ENCODE measurements at regions not wholly inside any gene's neighbourhood (a gene's known extent, or its start where the extent isn't known, plus 50 kb on each side); places are given as distances from the start of the nearest gene placed in this dataset.

DNA sequence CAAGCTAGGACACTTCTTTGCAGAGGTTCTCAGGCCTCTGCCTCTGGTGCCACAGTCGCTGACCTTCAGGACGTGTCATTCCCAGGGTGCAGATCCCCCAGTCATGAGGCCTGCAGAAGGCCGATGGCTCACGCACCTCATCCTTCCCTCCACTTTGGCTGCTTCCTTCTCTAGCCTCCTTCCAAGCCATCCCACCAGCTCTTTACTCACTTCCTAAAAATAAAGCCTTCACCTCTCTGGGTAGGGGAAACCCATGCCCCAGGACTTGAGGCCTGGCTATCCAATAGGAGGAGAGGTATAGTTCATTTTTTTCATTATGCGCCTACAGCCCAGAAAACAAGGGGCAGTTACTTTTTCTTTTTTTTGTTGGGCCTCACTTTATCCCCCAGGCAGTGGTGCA is 91.4 kb downstream of the B3GNT2 start:
- Histone ChIP-seq H3K9me3 (peaks cover 12 to 13% of the 10 kb centered on the region in 2 donors), H3K4me3 (no peak overlapping the region), H3K36me3 (no peaks in the 10 kb centered on the region), H3K27ac (no peak overlapping the region), H3K27me3 (no peaks in the 10 kb centered on the region), H3K4me1 (peaks cover 0 to 6% of the 10 kb centered on the region in 2 donors)
- intact Hi-C loops (cut with DNase I; ENCODE audit: low total_unique reads): no loop called here
- TF ChIP-seq POLR2A (IDR thresholded peaks at IDR 0.05): no peak
- TF ChIP-seq, protein P1, sequence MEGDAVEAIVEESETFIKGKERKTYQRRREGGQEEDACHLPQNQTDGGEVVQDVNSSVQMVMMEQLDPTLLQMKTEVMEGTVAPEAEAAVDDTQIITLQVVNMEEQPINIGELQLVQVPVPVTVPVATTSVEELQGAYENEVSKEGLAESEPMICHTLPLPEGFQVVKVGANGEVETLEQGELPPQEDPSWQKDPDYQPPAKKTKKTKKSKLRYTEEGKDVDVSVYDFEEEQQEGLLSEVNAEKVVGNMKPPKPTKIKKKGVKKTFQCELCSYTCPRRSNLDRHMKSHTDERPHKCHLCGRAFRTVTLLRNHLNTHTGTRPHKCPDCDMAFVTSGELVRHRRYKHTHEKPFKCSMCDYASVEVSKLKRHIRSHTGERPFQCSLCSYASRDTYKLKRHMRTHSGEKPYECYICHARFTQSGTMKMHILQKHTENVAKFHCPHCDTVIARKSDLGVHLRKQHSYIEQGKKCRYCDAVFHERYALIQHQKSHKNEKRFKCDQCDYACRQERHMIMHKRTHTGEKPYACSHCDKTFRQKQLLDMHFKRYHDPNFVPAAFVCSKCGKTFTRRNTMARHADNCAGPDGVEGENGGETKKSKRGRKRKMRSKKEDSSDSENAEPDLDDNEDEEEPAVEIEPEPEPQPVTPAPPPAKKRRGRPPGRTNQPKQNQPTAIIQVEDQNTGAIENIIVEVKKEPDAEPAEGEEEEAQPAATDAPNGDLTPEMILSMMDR (IDR thresholded peaks at IDR 0.05): no peak
- no peak for TF ChIP-seq POLR2AphosphoS5 (IDR thresholded peaks at IDR 0.05)
- DNase-seq (ENCODE audit: low spot score in 2 of 2): no peak

DNA sequence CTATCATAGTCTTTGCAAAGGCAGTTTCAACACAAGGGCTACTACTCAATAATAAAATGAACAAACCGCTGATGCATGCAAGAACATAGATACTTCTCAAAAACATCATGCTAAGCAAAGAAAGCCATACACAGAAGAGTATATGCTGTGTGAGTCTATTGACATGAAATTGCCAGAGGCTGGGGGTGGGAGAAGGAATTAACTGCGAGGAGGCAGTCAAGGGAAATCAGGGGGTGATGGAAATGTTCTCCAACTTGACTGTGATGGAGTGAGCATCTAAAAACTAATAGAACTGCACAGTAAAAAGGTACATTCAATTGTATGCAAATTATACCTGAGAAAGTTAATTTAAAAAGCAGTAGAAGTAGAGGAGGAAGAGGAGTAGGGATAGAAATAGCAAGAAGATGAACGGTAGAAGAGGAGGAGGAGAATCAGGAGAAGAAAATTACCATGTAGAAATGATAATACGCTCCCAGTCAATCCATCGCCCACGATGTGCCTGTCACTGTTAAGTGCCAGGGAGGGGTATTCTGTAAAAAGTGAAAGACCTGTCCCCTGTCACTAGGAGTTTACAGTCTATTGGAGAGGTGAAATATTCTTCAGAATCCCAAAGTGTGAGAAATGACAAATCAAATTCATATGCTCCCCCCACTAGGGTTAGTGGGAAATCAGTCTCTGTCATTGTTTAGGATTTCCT is 90.3 kb downstream of the B3GNT2 start:
- H3K27me3 ChIP-seq: no peaks in the 10 kb centered on the region
- no peak overlapping the region for H3K4me3 ChIP-seq
- peaks cover 0 to 6% of the 10 kb centered on the region in 2 donors for H3K4me1 ChIP-seq
- intact Hi-C loops (cut with DNase I; ENCODE audit: low total_unique reads): no loop called here
- DNase-seq (ENCODE audit: low spot score in 2 of 2): no peak
- no peaks in the 10 kb centered on the region for H3K36me3 ChIP-seq
- TF ChIP-seq, protein P1 (IDR thresholded peaks at IDR 0.05): no peak
- TF ChIP-seq POLR2AphosphoS5 (IDR thresholded peaks at IDR 0.05) (no peak), POLR2A (IDR thresholded peaks at IDR 0.05) (no peak)
- peaks cover 12 to 13% of the 10 kb centered on the region in 2 donors for H3K9me3 ChIP-seq
- no peak overlapping the region for H3K27ac ChIP-seq

DNA sequence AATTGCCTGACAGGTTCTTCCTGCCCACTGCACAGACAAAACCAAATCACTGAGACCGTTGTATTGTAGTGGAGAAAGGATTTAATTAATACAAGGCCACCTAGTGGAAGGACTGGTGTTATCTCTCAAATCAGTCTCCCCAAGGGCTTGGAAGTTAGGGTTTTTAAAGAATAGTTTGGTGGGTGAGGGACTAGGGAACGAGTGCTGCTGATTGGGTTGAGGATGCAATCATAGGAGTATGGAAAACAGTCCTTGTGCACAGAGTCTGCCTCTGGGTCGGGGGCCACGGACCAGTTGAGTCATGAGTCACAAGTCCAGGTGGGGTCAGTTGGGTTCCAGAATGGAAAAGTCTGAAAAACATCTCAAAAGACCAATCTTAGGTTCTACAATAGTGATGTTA is 89.1 kb downstream of the B3GNT2 start:
- TF ChIP-seq POLR2A (IDR thresholded peaks at IDR 0.05): no peak
- TF ChIP-seq, protein P1 (IDR thresholded peaks at IDR 0.05): no peak
- no peak for TF ChIP-seq POLR2AphosphoS5 (IDR thresholded peaks at IDR 0.05)
- H3K27me3 ChIP-seq: no peaks in the 10 kb centered on the region
- intact Hi-C loops (cut with DNase I; ENCODE audit: low total_unique reads): no loop called here

DNA sequence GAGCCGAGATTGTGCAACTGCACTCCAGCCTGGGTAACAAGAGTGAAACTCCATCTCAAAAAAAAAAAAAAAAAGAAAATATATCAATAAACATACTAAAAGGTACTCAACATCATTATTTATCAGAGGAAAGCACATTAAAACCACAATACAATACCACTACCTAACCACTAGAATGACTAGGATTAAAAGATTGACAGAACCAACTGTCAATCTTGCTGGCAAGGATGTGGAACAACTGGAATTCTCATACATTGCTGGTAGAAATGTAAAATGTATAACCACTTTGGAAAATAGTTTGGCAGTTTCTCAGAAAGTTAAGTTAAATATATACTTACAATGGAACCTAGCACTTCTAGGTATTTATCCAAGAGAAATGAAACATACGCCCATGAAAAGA is 88.6 kb downstream of the B3GNT2 start:
- intact Hi-C loops (cut with DNase I; ENCODE audit: low total_unique reads): no loop called here

More for the DNA sequence above, 89.1 kb downstream of the B3GNT2 start:
- no peaks in the 10 kb centered on the region for H3K36me3 ChIP-seq
- no peak overlapping the region for H3K4me3 ChIP-seq
- peaks cover 0 to 6% of the 10 kb centered on the region in 2 donors for H3K4me1 ChIP-seq
- no peak overlapping the region for H3K27ac ChIP-seq
- no peak for DNase-seq (ENCODE audit: low spot score in 2 of 2)
- peaks cover 12 to 13% of the 10 kb centered on the region in 2 donors for H3K9me3 ChIP-seq

DNA sequence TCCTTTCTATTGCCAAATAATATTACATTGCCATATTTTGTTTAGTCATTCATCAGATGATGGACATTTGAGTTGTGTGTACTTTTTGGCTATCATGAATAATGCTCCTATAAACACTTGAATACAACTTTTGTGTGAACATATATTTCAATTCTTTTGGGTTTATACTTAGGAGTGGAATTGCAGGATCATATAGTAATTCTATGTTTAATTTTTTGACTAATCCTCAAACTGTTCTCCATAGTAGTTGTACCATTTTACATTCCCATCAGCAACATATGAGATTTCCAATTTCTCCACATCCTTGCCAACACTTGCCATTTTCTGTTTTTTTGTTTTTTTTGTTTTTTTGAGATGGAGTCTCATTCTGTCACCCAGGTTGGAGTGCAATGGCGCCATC is 87.2 kb downstream of the B3GNT2 start:
- DNase-seq (ENCODE audit: low spot score in 2 of 2): no peak
- intact Hi-C loops (cut with DNase I; ENCODE audit: low total_unique reads): no loop called here
- Histone ChIP-seq H3K36me3 (no peaks in the 10 kb centered on the region), H3K9me3 (peaks cover 13 to 15% of the 10 kb centered on the region in 2 donors), H3K4me3 (no peak overlapping the region), H3K4me1 (peaks cover 0 to 3% of the 10 kb centered on the region in 2 donors), H3K27ac (no peak overlapping the region), H3K27me3 (no peaks in the 10 kb centered on the region)
- TF ChIP-seq POLR2AphosphoS5 (IDR thresholded peaks at IDR 0.05) (no peak), POLR2A (IDR thresholded peaks at IDR 0.05) (no peak)
- TF ChIP-seq, protein P1 (IDR thresholded peaks at IDR 0.05): no peak

More for the DNA sequence above, 88.6 kb downstream of the B3GNT2 start:
- Histone ChIP-seq H3K4me1 (peaks cover 0 to 6% of the 10 kb centered on the region in 2 donors), H3K36me3 (no peaks in the 10 kb centered on the region), H3K9me3 (peaks cover 12 to 13% of the 10 kb centered on the region in 2 donors), H3K27me3 (no peaks in the 10 kb centered on the region), H3K27ac (no peak overlapping the region), H3K4me3 (no peak overlapping the region)
- DNase-seq (ENCODE audit: low spot score in 2 of 2): no peak
- TF ChIP-seq, protein P1 (IDR thresholded peaks at IDR 0.05): no peak
- TF ChIP-seq POLR2AphosphoS5 (IDR thresholded peaks at IDR 0.05) (no peak), POLR2A (IDR thresholded peaks at IDR 0.05) (no peak)

Data from breast epithelium (tissue), 4 donors.